ENCODE measurements at regions not wholly inside any gene's neighbourhood (a gene's known extent, or its start where the extent isn't known, plus 50 kb on each side); places are given as distances from the start of the nearest gene placed in this dataset.

GRCh38 chr4:57445686-57446085 lies 335.5 kb upstream of the IGFBP7 start:
- TF ChIP-seq CTCF (IDR thresholded peaks at IDR 0.05): no peak
- Histone ChIP-seq H3K27me3 (no peaks in the 10 kb centered on the region), H3K27ac (no peak overlapping the region), H3K9me3 (peaks cover 0 to 7% of the 10 kb centered on the region in 2 donors), H3K36me3 (no peaks in the 10 kb centered on the region), H3K4me3 (no peak overlapping the region), H3K4me1 (no peaks in the 10 kb centered on the region)
- ATAC-seq: no peak
- no peak for DNase-seq
- intact Hi-C loops (cut with DNase I): no loop called here

- ATAC-seq: no peak
- H3K36me3 ChIP-seq: no peaks in the 10 kb centered on the region
- H3K27ac ChIP-seq: no peak overlapping the region
- no peaks in the 10 kb centered on the region for H3K27me3 ChIP-seq
- DNase-seq: no peak
- no peaks in the 10 kb centered on the region for H3K4me1 ChIP-seq
- H3K9me3 ChIP-seq: no peaks in the 10 kb centered on the region
- intact Hi-C loops (cut with DNase I): no loop called here
- H3K4me3 ChIP-seq: no peak overlapping the region
- TF ChIP-seq CTCF (IDR thresholded peaks at IDR 0.05): no peak
Observed at GRCh38 chr4:57444671-57445070, 334.5 kb upstream of the IGFBP7 start.

GRCh38 chr4:57443787-57444186 lies 333.6 kb upstream of the IGFBP7 start:
- H3K9me3 ChIP-seq: no peaks in the 10 kb centered on the region
- ATAC-seq: no peak
- no peaks in the 10 kb centered on the region for H3K27me3 ChIP-seq
- no peak for TF ChIP-seq CTCF (IDR thresholded peaks at IDR 0.05)
- DNase-seq: no peak
- intact Hi-C loops (cut with DNase I): no loop called here
- H3K36me3 ChIP-seq: no peaks in the 10 kb centered on the region
- no peaks in the 10 kb centered on the region for H3K4me1 ChIP-seq
- no peak overlapping the region for H3K27ac ChIP-seq
- no peak overlapping the region for H3K4me3 ChIP-seq

GRCh38 chr4:57443308-57443707 lies 333.1 kb upstream of the IGFBP7 start:
- peak; percentile 76 for ATAC-seq
- no peak for TF ChIP-seq CTCF (IDR thresholded peaks at IDR 0.05)
- H3K36me3 ChIP-seq: no peaks in the 10 kb centered on the region
- no peaks in the 10 kb centered on the region for H3K4me1 ChIP-seq
- DNase-seq: peak in 1 of 4 donors; percentile 38
- H3K4me3 ChIP-seq: no peak overlapping the region
- intact Hi-C loops (cut with DNase I): no loop called here
- no peaks in the 10 kb centered on the region for H3K27me3 ChIP-seq
- no peak overlapping the region for H3K27ac ChIP-seq
- H3K9me3 ChIP-seq: no peaks in the 10 kb centered on the region

DNA sequence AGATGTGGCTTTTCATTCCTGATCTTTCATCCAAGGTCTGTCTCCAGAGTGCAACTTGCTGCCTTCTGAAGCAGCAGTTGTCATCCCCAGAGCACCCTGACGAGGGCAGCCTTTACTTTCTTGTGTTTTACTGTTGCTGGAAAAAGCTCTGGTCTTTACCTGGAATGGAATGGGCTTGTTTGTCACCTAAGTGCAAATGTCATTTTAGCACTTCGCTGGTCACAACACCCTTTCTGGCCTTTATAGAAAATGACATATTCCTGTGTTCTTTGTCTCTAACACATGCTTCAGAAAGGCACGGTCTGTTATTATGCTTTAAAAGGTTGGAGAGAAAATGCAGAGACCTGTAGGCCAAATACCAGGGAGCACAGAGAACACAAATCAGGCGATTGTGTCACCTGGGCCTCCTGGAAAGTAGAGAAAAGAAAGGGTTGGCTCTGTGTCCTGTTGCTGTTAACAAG lies 332.7 kb upstream of the IGFBP7 start:
- intact Hi-C loops (cut with DNase I): no loop called here
- H3K4me3 ChIP-seq: no peak overlapping the region
- no peaks in the 10 kb centered on the region for H3K9me3 ChIP-seq
- ATAC-seq (peak; percentile 94), DNase-seq (peak in 1 of 4 donors; percentile 52)
- H3K27me3 ChIP-seq: no peaks in the 10 kb centered on the region
- TF ChIP-seq CTCF (IDR thresholded peaks at IDR 0.05): peak; percentile 39 to 50
- H3K36me3 ChIP-seq: no peaks in the 10 kb centered on the region
- H3K27ac ChIP-seq: no peak overlapping the region
- H3K4me1 ChIP-seq: no peaks in the 10 kb centered on the region

Data from left lung (tissue), 4 donors.